GM12891 (cell line): ENCODE measurements at regions not wholly inside any gene's neighbourhood (a gene's known extent, or its start where the extent isn't known, plus 50 kb on each side); places are given as distances from the start of the nearest gene placed in this dataset.
"Not testable (repeated sequence)": the region's sequence is repeated elsewhere in the genome, so short reads cannot be mapped to it uniquely, and the experiment has no call there.

Source experiments
- DNase-seq: peaks from one replicate; pipeline ENCODE4 v3.0.0; 2011; ENCODE audit warnings: low spot score; ENCODE audit not compliant: insufficient read length
- FAIRE-seq: peaks from 2 replicates; lab custom pipeline; 2011; peaks lifted over from hg19 to GRCh38; lab: Jason Lieb, UNC
- PAX5 ChIP-seq: IDR thresholded peaks from 2 replicates; pipeline ENCODE4 v1.6.1; 2011; ENCODE audit warnings: low read length, moderate library complexity, mild to moderate bottlenecking; ENCODE audit not compliant: insufficient read depth, severe bottlenecking
- POLR2A ChIP-seq: IDR thresholded peaks from 2 replicates; pipeline ENCODE4 v1.6.1; 2011; ENCODE audit warnings: low read depth, low read length, control low read depth
- POLR2AphosphoS5 ChIP-seq: IDR thresholded peaks from 2 replicates; pipeline ENCODE4 v1.6.1; 2011; ENCODE audit warnings: low read depth, low read length, control low read depth
- POU2F2 ChIP-seq: IDR thresholded peaks from 2 replicates; pipeline ENCODE4 v1.6.1; 2011; ENCODE audit warnings: low read depth, mild to moderate bottlenecking, control low read depth, low read length, moderate library complexity
- SPI1 ChIP-seq: IDR thresholded peaks from 2 replicates; pipeline ENCODE4 v1.6.1; 2011; ENCODE audit warnings: low read depth, low read length, control low read depth
- TAF1 ChIP-seq: IDR thresholded peaks from 2 replicates; pipeline ENCODE4 v1.6.1; 2011; ENCODE audit warnings: low read depth, low read length, control low read depth

GRCh38 chr5:119299242-119299614 lies 56.6 kb upstream of the TNFAIP8 start:
- DNase-seq, FAIRE-seq: not testable (repeated sequence)

- FAIRE-seq, DNase-seq: not testable (repeated sequence)
These were observed 56.1 kb upstream of the TNFAIP8 start for GRCh38 chr5:119299615-119300310.

- FAIRE-seq: no peak
- no peak for DNase-seq
- TF ChIP-seq TAF1 (no peak), POLR2A (no peak), POU2F2 (no peak), POLR2AphosphoS5 (no peak), PAX5 (no peak), SPI1 (no peak)
These were observed 55.5 kb upstream of the TNFAIP8 start for GRCh38 chr5:119300311-119300670.

GRCh38 chr5:119301210-119301609 lies 54.6 kb upstream of the TNFAIP8 start:
- DNase-seq (no peak), FAIRE-seq (no peak)
- TF ChIP-seq POLR2A: no peak
- TF ChIP-seq POLR2AphosphoS5: no peak
- no peak for TF ChIP-seq PAX5
- TF ChIP-seq POU2F2: no peak
- no peak for TF ChIP-seq SPI1
- no peak for TF ChIP-seq TAF1

- no peak for TF ChIP-seq POLR2A
- TF ChIP-seq SPI1: no peak
- no peak for TF ChIP-seq POLR2AphosphoS5
- no peak for TF ChIP-seq TAF1
- no peak for TF ChIP-seq PAX5
- no peak for TF ChIP-seq POU2F2
- DNase-seq: no peak
- no peak for FAIRE-seq
These were observed 53.9 kb upstream of the TNFAIP8 start for GRCh38 chr5:119301906-119302305.

GRCh38 chr5:119302449-119302848 lies 53.4 kb upstream of the TNFAIP8 start:
- TF ChIP-seq POLR2A (no peak), SPI1 (no peak), PAX5 (no peak)
- FAIRE-seq (no peak), DNase-seq (no peak)

GRCh38 chr5:119302916-119303897 lies 52.6 kb upstream of the TNFAIP8 start:
- DNase-seq (no peak), FAIRE-seq (peak; percentile 35)
- TF ChIP-seq SPI1 (no peak), POLR2AphosphoS5 (no peak), PAX5 (no peak), TAF1 (no peak), POLR2A (no peak), POU2F2 (no peak)

- FAIRE-seq (peak; percentile 23), DNase-seq (no peak)
- TF ChIP-seq POU2F2 (no peak), TAF1 (no peak), PAX5 (no peak), POLR2A (no peak), POLR2AphosphoS5 (no peak), SPI1 (no peak)
These were observed 51.2 kb upstream of the TNFAIP8 start for GRCh38 chr5:119304439-119305211.
